ENCODE measurements at regions not wholly inside any gene's neighbourhood (a gene's known extent, or its start where the extent isn't known, plus 50 kb on each side); places are given as distances from the start of the nearest gene placed in this dataset.
"Not testable (repeated sequence)": the region's sequence is repeated elsewhere in the genome, so short reads cannot be mapped to it uniquely, and the experiment has no call there.

GRCh38 chr3:139131951-139132350 is 87.3 kb upstream of the PRR23C start:
- in situ Hi-C loops (cut with HindIII; ENCODE audit: low sequenced_read_pairs), result no loop called here

DNA sequence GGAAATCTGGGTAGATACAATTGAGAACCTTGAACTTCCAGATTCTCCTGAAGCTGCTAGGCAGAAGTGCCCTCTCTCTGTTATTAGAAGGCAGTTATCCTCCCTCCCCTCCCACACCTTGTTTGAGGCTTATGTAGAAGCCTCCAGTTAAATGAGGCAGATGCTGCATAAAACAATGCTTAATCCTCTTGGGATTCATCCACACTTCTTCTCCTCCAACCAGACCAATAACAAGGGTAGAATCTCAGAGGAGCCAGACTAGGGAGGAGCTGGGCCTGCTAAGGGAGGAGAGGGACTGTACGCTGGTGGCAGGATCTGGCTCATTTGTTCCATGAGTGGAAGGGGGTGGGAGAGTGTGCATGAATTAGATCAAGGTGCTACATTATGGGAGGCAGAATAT is 88.3 kb upstream of the PRR23C start:
- in situ Hi-C loops (cut with HindIII; ENCODE audit: low sequenced_read_pairs), result no loop called here

- in situ Hi-C loops (cut with HindIII; ENCODE audit: low sequenced_read_pairs), result no loop called here
Measured at GRCh38 chr3:139134678-139135372, 90.1 kb upstream of the PRR23C start.

DNA sequence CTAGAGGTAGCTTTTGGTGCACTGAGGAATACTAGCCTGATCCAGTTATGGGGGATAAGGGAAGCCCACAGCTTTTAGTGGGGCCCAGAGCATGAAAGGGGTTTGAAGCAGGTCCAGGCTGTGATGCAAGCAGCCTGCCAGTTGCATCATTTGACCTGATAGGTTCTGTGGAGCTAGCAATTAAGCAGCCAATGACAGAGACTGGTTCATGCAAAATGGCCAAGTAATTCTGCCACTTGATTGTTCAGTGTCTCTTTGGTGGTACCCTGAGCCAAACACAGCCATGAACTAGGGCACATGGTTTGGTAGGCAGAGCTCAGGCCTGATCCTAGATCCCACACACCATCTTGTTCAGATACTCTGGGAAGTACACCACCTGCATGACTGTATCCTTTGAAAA is 91.0 kb upstream of the PRR23C start:
- in situ Hi-C loops (cut with HindIII; ENCODE audit: low sequenced_read_pairs), result no loop called here

- in situ Hi-C loops (cut with HindIII; ENCODE audit: low sequenced_read_pairs), result no loop called here
Measured at GRCh38 chr3:139136469-139137202, 91.9 kb upstream of the PRR23C start.

DNA sequence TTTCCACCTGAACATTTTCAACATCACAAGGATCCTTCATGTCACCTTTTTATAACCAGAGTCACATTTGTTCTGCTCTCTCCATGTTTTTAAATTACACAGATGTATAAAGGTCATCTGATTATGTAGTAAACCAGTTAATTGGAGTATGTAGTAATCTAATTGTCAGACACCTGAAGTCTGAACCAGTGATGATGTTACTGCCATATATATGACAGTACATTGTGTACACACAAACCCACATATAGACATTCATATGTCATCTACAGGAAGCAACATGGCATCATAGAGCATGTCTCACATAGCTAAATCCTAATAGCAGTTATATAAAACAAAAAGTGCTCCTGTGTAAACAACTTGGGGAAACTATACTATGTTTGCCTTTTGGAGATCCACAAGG is 95.9 kb upstream of the PRR23C start:
- in situ Hi-C loops (cut with HindIII; ENCODE audit: low sequenced_read_pairs), result no loop called here

DNA sequence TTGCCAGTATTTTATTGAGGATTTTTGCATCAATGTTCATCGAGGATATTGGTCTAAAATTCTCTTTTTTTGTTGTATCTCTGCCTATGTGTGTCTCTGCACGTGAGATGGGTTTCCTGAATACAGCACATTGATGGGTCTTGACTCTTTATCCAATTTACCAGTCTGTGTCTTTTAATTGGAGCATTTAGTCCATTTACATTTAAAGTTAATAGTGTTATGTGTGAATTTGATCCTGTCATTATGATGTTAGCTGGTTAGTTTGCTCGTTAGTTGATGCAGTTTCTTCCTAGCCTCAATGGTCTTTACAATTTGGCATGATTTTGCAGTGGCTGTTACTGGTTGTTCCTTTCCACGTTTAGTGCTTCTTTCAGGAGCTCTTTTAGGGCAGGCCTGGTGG is 101.3 kb upstream of the PRR23C start:
- in situ Hi-C loops (cut with HindIII; ENCODE audit: low sequenced_read_pairs), result not testable (repeated sequence)

DNA sequence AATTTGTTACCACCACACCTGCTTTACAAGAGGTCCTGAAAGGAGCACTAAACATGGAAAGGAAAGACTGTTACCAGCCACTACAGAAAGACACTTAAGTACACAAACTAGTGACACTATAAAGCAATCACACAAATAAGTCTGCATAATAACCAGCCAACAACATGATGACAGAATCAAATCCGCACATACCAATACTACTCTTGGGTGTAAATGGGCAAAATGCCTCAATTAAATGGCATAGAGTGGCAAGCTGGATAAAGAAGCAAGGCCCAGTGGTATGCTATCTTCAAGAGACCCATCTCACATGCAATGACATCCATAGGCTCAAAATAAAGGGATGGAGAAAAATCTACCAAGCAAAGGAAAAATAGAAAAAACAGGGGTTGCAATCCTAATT is 106.8 kb upstream of the PRR23C start:
- in situ Hi-C loops (cut with HindIII; ENCODE audit: low sequenced_read_pairs), result no loop called here

DNA sequence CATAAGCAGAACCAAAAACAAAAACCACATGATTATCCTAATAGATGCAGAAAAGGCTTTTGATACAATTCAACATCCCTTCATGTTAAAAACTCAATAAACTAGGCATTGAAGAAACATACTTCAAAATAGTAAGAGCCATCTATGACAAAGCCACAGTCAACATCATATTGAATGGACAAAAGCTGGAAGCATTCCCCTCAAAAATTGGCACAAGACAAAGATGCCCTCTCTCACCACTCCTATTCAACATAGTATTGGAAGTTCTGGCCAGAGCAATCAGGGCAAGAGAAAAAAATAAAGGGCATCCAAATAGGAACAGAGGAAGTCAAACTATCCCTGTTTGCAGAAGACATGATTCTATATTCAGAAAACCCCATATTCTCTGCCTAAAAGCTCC is 108.7 kb upstream of the PRR23C start:
- in situ Hi-C loops (cut with HindIII; ENCODE audit: low sequenced_read_pairs), result not testable (repeated sequence)

DNA sequence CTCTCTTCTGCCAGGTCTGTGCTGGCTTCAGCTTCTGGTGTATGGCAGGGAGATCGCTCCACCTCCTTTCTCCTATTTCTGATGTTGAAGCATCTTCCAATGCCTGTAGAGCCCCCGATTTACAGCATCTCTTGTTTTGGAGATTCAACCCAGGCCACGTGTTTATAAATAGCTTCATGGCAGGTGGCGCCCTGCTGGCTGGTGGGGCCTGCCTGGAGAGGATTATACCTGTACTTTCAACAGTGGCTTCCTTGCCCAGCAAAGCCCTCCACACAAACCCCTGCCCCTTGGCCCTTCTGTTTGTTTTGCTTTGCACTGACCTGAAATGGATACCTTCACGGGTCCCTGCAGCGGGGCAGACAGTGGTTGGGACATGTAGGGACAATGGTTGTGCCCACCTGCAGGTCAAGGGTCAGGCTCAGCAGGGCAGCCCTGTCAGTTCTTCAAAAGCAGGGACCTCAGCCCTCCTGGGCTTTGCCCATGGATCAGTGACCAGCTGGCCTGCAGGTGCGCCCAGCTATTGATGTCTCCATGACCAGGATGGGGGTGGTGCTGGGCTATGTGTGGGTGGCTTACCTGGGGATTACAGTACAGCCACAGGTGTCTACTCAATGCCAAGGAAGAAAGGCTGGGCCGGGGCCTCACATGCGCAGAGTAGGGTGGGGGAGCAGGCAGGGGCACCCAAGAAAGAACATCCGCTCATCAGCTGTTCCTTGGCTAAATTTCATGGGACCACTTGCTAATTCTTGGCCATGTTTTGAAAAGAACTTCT is 112.7 kb upstream of the PRR23C start:
- in situ Hi-C loops (cut with HindIII; ENCODE audit: low sequenced_read_pairs), result no loop called here

DNA sequence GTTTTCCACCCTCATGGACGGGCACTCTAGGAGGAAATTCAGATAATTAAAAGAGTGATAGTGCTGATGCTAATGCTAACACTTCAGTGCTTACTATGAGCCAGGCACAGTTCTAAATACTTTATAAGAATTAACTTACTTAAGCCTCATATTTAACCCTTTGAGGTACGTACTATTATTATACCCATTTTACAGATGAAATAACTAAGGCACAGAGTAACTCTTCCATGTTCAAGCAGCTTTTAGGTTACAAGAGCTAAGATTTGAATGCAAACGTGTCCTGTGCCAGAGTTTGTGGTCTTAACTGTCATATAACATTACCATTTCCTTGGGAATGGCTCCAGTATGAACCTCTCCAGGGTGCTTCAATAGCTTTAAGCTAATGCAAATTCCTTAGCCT is 114.7 kb upstream of the PRR23C start:
- in situ Hi-C loops (cut with HindIII; ENCODE audit: low sequenced_read_pairs), result no loop called here

GRCh38 chr3:139173372-139174108 is 128.8 kb upstream of the PRR23C start:
- in situ Hi-C loops (cut with HindIII; ENCODE audit: low sequenced_read_pairs), result no loop called here

GRCh38 chr3:139180489-139180888 is 135.8 kb upstream of the PRR23C start:
- in situ Hi-C loops (cut with HindIII; ENCODE audit: low sequenced_read_pairs), result loop anchor here (5.0 kb wide), 1 partner anchor 68 kb away; no protein-coding TSS in a partner anchor

- in situ Hi-C loops (cut with HindIII; ENCODE audit: low sequenced_read_pairs), result loop anchor here (5.0 kb wide), 1 partner anchor 70 kb away; no protein-coding TSS in a partner anchor
Measured at GRCh38 chr3:139182143-139182542, 137.5 kb upstream of the PRR23C start.

DNA sequence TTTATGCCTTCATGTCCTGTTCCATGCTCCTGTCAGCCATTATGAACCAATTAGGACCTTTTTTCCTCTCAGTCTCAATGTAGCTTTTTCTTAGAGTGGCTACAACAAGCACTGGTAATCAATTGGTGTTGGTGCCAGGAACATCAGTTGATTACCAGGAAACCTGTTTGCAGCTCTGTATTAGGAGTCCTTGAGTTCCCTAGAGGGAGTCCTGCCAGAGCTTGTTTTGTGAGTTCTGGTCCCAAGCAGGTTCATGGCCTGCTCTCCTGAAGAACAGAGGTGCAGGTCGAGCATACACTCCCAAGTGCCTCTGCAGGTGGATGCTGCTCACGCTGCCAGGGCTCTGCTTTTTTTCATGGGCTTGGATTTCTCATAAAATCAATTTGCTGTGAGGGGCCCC is 137.9 kb upstream of the PRR23C start:
- in situ Hi-C loops (cut with HindIII; ENCODE audit: low sequenced_read_pairs), result loop anchor here (5.0 kb wide), 1 partner anchor 70 kb away; no protein-coding TSS in a partner anchor

DNA sequence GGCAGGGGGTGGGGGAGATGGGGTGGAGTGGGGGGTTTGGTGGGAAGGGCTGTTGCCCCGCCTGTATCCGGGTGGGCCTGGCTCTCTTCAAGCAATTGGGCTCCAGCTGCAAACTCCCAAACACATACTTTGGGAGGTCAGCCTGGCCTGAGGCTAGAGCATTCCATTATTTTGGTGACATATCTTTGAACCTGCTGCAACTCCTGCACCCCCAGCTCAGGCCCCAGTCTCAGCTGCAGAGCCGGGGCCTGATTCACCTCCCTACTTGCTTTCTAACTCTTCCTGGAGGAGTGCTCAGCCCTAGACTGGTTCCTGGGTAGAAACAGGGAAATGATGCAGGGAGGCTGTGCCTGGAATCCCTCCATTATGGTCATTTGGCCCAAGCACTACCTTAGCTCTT is 140.8 kb upstream of the PRR23C start:
- in situ Hi-C loops (cut with HindIII; ENCODE audit: low sequenced_read_pairs), result no loop called here

GRCh38 chr3:139187154-139187553 is 142.5 kb upstream of the PRR23C start:
- in situ Hi-C loops (cut with HindIII; ENCODE audit: low sequenced_read_pairs), result no loop called here

- in situ Hi-C loops (cut with HindIII; ENCODE audit: low sequenced_read_pairs), result no loop called here
Measured at GRCh38 chr3:139187648-139188047, 143.0 kb upstream of the PRR23C start.

GRCh38 chr3:139189943-139190342 is 145.3 kb upstream of the PRR23C start:
- in situ Hi-C loops (cut with HindIII; ENCODE audit: low sequenced_read_pairs), result no loop called here

- in situ Hi-C loops (cut with HindIII; ENCODE audit: low sequenced_read_pairs), result not testable (repeated sequence)
Measured at GRCh38 chr3:139194421-139194820, 149.4 kb upstream of the MRPS22 start.

DNA sequence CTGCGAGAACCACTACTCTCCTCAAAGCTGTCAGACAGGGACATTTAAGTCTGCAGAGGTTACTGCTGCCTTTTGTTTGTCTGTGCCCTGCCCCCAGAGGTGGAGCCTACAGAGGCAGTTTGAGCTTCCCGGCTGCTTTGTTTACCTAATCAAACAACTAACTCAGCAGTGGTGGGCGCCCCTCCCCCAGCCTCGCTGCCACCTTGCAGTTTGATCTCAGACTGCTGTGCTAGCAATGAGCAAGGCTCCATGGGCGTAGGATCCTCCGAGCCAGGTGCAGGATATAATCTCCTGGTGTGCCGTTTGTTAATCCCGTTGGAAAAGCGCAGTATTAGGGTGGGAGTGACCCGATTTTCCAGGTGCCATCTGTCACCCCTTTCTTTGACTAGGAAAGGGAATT is 147.7 kb upstream of the MRPS22 start:
- in situ Hi-C loops (cut with HindIII; ENCODE audit: low sequenced_read_pairs), result not testable (repeated sequence)

All from endothelial cell of hepatic sinusoid (primary cell).